Trophoblast cell (in vitro differentiated cells and primary cell): ENCODE measurements at regions not wholly inside any gene's neighbourhood (a gene's known extent, or its start where the extent isn't known, plus 50 kb on each side); places are given as distances from the start of the nearest gene placed in this dataset.
A peak's percentile ranks its signal among the peaks of the same experiment; 100 is the strongest.

Source experiments
- DNase-seq, 2 donors: peaks; one replicate each; pipeline ENCODE4 v3.0.0-alpha.2; 2016
- H2AFZ ChIP-seq: 2 replicates; pipeline ENCODE4 v1.6.1; 2013; ENCODE audit warnings: low read length, moderate library complexity, mild to moderate bottlenecking; ENCODE audit not compliant: insufficient read depth, poor library complexity
- H2AK5ac ChIP-seq: 2 replicates; pipeline ENCODE4 v1.6.1; 2013; ENCODE audit warnings: mild to moderate bottlenecking, low read length
- H2BK120ac ChIP-seq: 2 replicates; pipeline ENCODE4 v1.6.1; 2013; ENCODE audit warnings: low read length, mild to moderate bottlenecking, moderate library complexity; ENCODE audit not compliant: insufficient read depth, poor library complexity
- H2BK12ac ChIP-seq: 2 replicates; pipeline ENCODE4 v1.6.1; 2013; ENCODE audit warnings: mild to moderate bottlenecking, low read length, moderate library complexity
- H2BK5ac ChIP-seq: 2 replicates; pipeline ENCODE4 v1.6.1; 2013; ENCODE audit warnings: low read length, low read depth, moderate library complexity, mild to moderate bottlenecking; ENCODE audit not compliant: poor library complexity
- H3K14ac ChIP-seq: 2 replicates; pipeline ENCODE4 v1.6.1; 2013; ENCODE audit warnings: mild to moderate bottlenecking, low read length
- H3K18ac ChIP-seq: 2 replicates; pipeline ENCODE4 v1.6.1; 2013; ENCODE audit warnings: mild to moderate bottlenecking, low read length
- H3K23ac ChIP-seq: 2 replicates; pipeline ENCODE4 v1.6.1; 2013; ENCODE audit warnings: low read length
- H3K27ac ChIP-seq: 2 replicates; pipeline ENCODE4 v1.5.1; 2013; ENCODE audit warnings: low read depth, mild to moderate bottlenecking, inconsistent platforms, low read length, moderate library complexity
- H3K27me3 ChIP-seq: 2 replicates; pipeline ENCODE4 v1.6.1; 2013; ENCODE audit warnings: inconsistent platforms, mild to moderate bottlenecking, low read length, moderate library complexity; ENCODE audit not compliant: insufficient read depth
- H3K36me3 ChIP-seq, 2 experiments: 1 replicate in 1 of 2; 2 replicates in 1 of 2; pipeline ENCODE4 v1.6.1; 2013; ENCODE audit warnings: low read length in 2 of 2, mild to moderate bottlenecking in 2 of 2, moderate library complexity in 1 of 2; ENCODE audit not compliant: insufficient read depth in 2 of 2, control insufficient read depth in 1 of 2
- H3K4ac ChIP-seq: 2 replicates; pipeline ENCODE4 v1.6.1; 2013; ENCODE audit warnings: low read depth, mild to moderate bottlenecking, low read length, moderate library complexity
- H3K4me1 ChIP-seq, 2 experiments: 1 replicate in 1 of 2; 2 replicates in 1 of 2; pipeline ENCODE4 v1.6.1; 2013; ENCODE audit warnings: low read length in 2 of 2, mild to moderate bottlenecking in 2 of 2, moderate library complexity in 1 of 2; ENCODE audit not compliant: insufficient read depth in 2 of 2, control insufficient read depth in 1 of 2
- H3K4me2 ChIP-seq: 2 replicates; pipeline ENCODE4 v1.6.1; 2013; ENCODE audit warnings: inconsistent platforms, mild to moderate bottlenecking, low read length, moderate library complexity
- H3K4me3 ChIP-seq: 2 replicates; pipeline ENCODE4 v1.5.1; 2013; ENCODE audit warnings: mild to moderate bottlenecking, low read depth, low read length, inconsistent platforms
- H3K79me1 ChIP-seq: one replicate; pipeline ENCODE4 v1.6.1; 2013; ENCODE audit warnings: low read length
- H3K79me2 ChIP-seq: 2 replicates; pipeline ENCODE4 v1.6.1; 2013; ENCODE audit warnings: low read length, mild to moderate bottlenecking; ENCODE audit not compliant: control insufficient read depth, insufficient read depth, poor library complexity
- H3K9ac ChIP-seq: 2 replicates; pipeline ENCODE4 v1.6.1; 2013; ENCODE audit warnings: mild to moderate bottlenecking, low read length
- H3K9me3 ChIP-seq: 2 replicates; pipeline ENCODE4 v1.6.1; 2013; ENCODE audit warnings: low read depth, mild to moderate bottlenecking, control low read depth, inconsistent platforms, low read length; ENCODE audit not compliant: insufficient read depth
- H4K12ac ChIP-seq: 2 replicates; pipeline ENCODE4 v1.6.1; 2013; ENCODE audit warnings: low read depth, mild to moderate bottlenecking, low read length, moderate library complexity
- H4K8ac ChIP-seq: 2 replicates; pipeline ENCODE4 v1.6.1; 2013; ENCODE audit warnings: low read depth, mild to moderate bottlenecking, low read length, moderate library complexity
- H4K91ac ChIP-seq: one replicate; pipeline ENCODE4 v1.6.1; 2013; ENCODE audit warnings: low read depth, mild to moderate bottlenecking, low read length, moderate library complexity
- whole genome bisulfite sequencing: extraction: QIAGEN DNeasy Blood & Tissue Kit; methylation state at CpG from one replicate; pipeline ENCODE4 v1.1.7; 2013; ENCODE audit warnings: missing lambda C conversion rate; ENCODE audit not compliant: insufficient read length, insufficient coverage; ENCODE audit errors: extremely low coverage; 5-methylcytosine and 5-hydroxymethylcytosine counted together

DNA sequence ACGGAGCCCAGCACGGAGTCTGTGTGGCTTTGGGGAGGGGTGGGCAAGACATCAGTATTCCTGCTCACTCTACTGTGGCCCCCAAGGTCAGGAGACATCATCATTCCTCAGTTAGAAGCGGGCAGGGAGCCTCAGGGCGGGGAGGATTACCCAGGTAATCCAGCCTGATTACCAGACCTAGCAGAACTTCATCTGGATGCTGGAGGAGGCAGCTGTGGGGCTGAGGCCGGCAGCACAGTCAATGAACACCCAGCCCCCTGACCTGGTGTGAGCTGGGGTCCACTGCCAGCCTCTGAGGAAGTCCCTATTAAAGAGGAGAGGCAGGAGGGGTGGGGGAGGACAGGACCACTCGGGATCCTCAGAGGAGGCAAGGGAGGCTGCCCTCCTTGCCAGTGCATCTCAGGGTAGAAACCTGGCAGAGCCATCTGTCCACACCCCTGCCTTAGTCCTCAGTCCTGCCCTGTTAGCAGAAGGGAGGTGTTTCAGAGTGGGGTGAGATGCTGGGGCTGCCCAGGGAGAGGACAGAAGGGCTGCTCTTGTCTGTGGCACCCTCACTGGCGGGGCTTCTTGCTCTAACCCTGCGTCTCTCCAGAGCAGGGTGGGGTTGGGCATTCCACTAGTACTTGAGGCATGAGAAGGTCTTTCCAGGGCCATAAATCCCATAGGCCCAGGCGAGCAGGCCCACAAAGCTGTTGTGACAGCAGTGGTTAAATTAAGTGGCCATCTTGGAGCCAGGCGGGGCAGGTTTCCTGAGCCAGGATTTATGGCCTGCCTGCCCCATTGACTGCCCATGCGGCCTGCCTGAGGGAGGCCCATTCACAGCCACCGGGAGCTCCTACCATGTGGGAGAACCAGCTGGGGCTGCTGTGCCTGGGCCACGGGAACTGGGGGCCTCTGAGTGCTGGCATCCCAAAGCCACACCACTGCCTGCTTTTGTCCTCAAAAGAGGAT lies 82.1 kb downstream of the LINGO1 start:
- no CpG with 5 or more reads among the region's 13 CpGs for WGBS
- no peak overlapping the region for H2BK12ac ChIP-seq
- no peak overlapping the region for H2BK5ac ChIP-seq
- H3K23ac ChIP-seq, result no peak overlapping the region
- H3K4me2 ChIP-seq, result no peak overlapping the region
- peaks cover 8% of the 10 kb centered on the region for H3K9me3 ChIP-seq
- H3K18ac ChIP-seq, result no peak overlapping the region
- no peak overlapping the region for H3K9ac ChIP-seq
- no peak overlapping the region for H4K91ac ChIP-seq
- H4K8ac ChIP-seq, result no peak overlapping the region
- H3K4me1 ChIP-seq, result peaks cover 8 to 17% of the 10 kb centered on the region in 2 experiments
- H3K14ac ChIP-seq, result no peak overlapping the region
- no peaks in the 10 kb centered on the region for H3K36me3 ChIP-seq
- H3K79me1 ChIP-seq, result no peaks in the 10 kb centered on the region
- no peak overlapping the region for H4K12ac ChIP-seq
- H3K4ac ChIP-seq, result no peak overlapping the region
- H3K27me3 ChIP-seq, result no peaks in the 10 kb centered on the region
- no peak overlapping the region for H3K27ac ChIP-seq
- H3K79me2 ChIP-seq, result no peaks in the 10 kb centered on the region
- DNase-seq, result no peak
- H3K4me3 ChIP-seq, result no peak overlapping the region
- H2BK120ac ChIP-seq, result no peak overlapping the region
- no peak overlapping the region for H2AFZ ChIP-seq
- H2AK5ac ChIP-seq, result no peak overlapping the region

DNA sequence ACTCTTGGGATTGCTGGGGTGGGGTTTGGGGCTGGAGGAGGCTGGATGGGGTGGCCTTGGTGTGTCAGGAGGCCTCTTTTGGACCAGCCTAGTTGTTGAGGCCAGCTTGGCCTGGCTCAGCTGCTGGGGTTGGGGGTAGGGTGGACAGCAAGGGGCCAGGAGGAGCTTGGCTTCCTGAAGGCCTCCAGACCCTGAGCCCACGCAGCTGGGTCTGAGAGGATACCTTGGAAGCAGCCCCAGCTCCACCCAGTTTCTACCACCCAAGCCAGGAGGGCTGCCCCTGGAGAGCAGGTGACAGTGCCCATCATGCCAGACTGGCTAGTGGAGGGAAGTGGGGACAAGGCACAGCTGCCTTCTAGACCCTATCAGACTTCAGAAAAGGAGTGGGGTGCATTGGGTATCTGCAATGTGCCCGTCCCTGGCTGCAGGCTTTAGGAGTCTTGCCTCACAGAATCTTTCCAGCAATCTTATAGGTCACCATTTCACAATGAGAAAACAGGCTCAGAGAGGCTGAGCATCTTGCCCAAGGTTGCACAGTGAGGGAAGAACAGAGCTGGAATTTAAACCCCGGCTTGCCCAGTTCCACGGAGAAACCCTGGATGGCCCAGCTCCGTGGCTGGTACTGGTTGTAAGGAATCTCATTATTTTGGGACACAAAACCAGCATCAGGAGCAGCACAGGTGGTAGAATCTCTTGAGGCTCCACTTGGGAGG lies 83.0 kb downstream of the LINGO1 start:
- peaks cover 5% of the 10 kb centered on the region for H3K9me3 ChIP-seq
- H3K14ac ChIP-seq, result no peak overlapping the region
- H3K36me3 ChIP-seq, result no peaks in the 10 kb centered on the region
- no peak overlapping the region for H2AK5ac ChIP-seq
- H2BK5ac ChIP-seq, result no peak overlapping the region
- H2BK120ac ChIP-seq, result no peak overlapping the region
- H4K12ac ChIP-seq, result no peak overlapping the region
- H3K4me1 ChIP-seq, result peaks cover 9 to 17% of the 10 kb centered on the region in 2 experiments
- H4K8ac ChIP-seq, result no peak overlapping the region
- H3K4me3 ChIP-seq, result no peak overlapping the region
- no peak overlapping the region for H3K9ac ChIP-seq
- no peak for DNase-seq
- H3K4me2 ChIP-seq, result no peak overlapping the region
- H3K23ac ChIP-seq, result no peak overlapping the region
- no peak overlapping the region for H3K27ac ChIP-seq
- no peaks in the 10 kb centered on the region for H3K79me1 ChIP-seq
- no peak overlapping the region for H3K4ac ChIP-seq
- no peak overlapping the region for H4K91ac ChIP-seq
- H3K27me3 ChIP-seq, result no peaks in the 10 kb centered on the region
- no CpG with 5 or more reads among the region's 5 CpGs for WGBS
- no peak overlapping the region for H3K18ac ChIP-seq
- H3K79me2 ChIP-seq, result no peaks in the 10 kb centered on the region
- no peak overlapping the region for H2BK12ac ChIP-seq
- no peak overlapping the region for H2AFZ ChIP-seq

DNA sequence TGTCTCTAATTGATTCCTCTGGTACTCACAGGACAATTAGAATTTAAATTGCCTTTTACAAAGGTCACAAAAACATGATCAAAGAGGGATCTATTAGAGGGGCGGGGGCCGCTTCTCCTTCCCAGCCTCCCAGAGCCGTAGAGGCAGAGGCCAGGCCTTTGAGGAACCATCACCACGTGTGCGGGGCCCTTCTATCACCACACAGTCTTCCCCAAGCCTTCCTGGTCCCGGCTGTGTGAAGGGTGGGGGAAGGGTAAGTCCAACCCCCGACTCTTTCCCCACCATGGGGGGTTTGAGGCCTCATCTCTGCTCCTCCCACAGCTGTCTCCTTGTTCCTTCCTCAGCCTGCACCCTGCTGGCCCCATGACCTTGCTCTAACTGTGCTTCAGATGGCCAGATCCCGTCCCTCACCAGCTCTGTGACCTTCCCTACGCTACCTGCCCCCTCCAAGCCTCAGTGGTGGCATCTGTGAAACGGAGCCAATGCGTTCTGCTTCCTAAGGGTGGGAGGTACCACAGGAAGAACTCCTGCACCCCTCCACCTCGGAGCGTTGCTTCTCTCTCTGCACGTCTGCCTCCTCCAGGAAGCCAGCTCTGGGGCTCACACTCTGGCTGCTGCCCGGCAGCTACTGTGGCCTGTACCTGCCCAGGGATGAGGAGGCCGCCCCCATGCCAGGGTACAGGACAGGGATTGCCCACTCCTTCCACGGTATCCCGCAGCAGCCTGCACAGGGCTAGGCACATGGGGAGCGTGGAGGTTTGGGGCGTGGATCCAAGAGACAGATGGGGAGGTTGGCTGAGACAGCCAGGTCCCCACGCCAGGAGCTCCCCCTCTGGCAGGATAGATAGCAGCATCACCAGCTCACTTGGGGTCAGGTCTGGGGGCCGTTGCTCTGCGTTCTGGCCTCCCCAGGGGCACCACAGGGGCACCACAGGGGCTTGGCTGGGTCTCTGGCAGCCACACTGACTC lies 83.8 kb downstream of the LINGO1 start:
- H3K27ac ChIP-seq, result no peak overlapping the region
- H3K14ac ChIP-seq, result no peak overlapping the region
- no peak overlapping the region for H4K12ac ChIP-seq
- peaks cover 5% of the 10 kb centered on the region for H3K9me3 ChIP-seq
- no peaks in the 10 kb centered on the region for H3K79me2 ChIP-seq
- no peak overlapping the region for H2BK12ac ChIP-seq
- DNase-seq, result no peak
- no peak overlapping the region for H3K4me3 ChIP-seq
- no peak overlapping the region for H3K18ac ChIP-seq
- H2BK120ac ChIP-seq, result no peak overlapping the region
- no CpG with 5 or more reads among the region's 23 CpGs for WGBS
- H3K4ac ChIP-seq, result no peak overlapping the region
- no peak overlapping the region for H3K23ac ChIP-seq
- H2BK5ac ChIP-seq, result no peak overlapping the region
- H2AFZ ChIP-seq, result no peak overlapping the region
- no peak overlapping the region for H4K91ac ChIP-seq
- peak overlapping the region; percentile 13 for H2AK5ac ChIP-seq
- H3K79me1 ChIP-seq, result no peaks in the 10 kb centered on the region
- H3K27me3 ChIP-seq, result no peaks in the 10 kb centered on the region
- peaks cover 9 to 17% of the 10 kb centered on the region in 2 experiments for H3K4me1 ChIP-seq
- H3K4me2 ChIP-seq, result no peak overlapping the region
- no peak overlapping the region for H3K9ac ChIP-seq
- H4K8ac ChIP-seq, result no peak overlapping the region
- H3K36me3 ChIP-seq, result no peaks in the 10 kb centered on the region
